Adrenal gland (tissue), 9 donors: ENCODE measurements at regions not wholly inside any gene's neighbourhood (a gene's known extent, or its start where the extent isn't known, plus 50 kb on each side); places are given as distances from the start of the nearest gene placed in this dataset.

Experiments used
- DNase-seq, 7 donors: peaks; one replicate each; pipeline ENCODE4 v3.0.0-alpha.2; 2019 to 2020
- H3K27ac ChIP-seq, 5 donors: fragments of 200-600 bp; sonication (generic) in 4 of 5; 1 replicate in 3 of 5; 2 replicates in 2 of 5; pipeline versions ENCODE4 v1.5.1 to v1.8.0; 2016 to 2020; ENCODE audit warnings: mild to moderate bottlenecking in 1 of 5
- H3K27me3 ChIP-seq: fragments of 200-600 bp; 2 replicates; pipeline ENCODE4 v1.8.0; 2021
- H3K36me3 ChIP-seq, 2 donors: fragments of 200-600 bp; replicated peaks in 1 of 2; 1 replicate in 1 of 2; 2 replicates in 1 of 2; pipeline versions ENCODE4 v1.5.1 to v1.8.0; 2018 to 2022
- H3K4me1 ChIP-seq, 2 donors: fragments of 200-600 bp; replicated peaks in 1 of 2; 1 replicate in 1 of 2; 2 replicates in 1 of 2; pipeline versions ENCODE4 v1.5.1 to v1.8.0; 2018 to 2021
- H3K4me3 ChIP-seq, 4 donors: fragments of 200-600 bp; sonication (generic) in 3 of 4; one replicate each; pipeline ENCODE4 v1.5.1; 2016 to 2018
- H3K9me3 ChIP-seq, 3 donors: fragments of 200-600 bp; sonication (generic) in 1 of 3; replicated peaks in 1 of 3; 1 replicate in 2 of 3; 2 replicates in 1 of 3; pipeline versions ENCODE4 v1.5.1 to v1.8.0; 2016 to 2021
- POLR2A ChIP-seq, 2 donors: fragments of 450-650 bp; IDR thresholded peaks; one replicate each; pipeline ENCODE4 v1.6.1; 2017; ENCODE audit warnings: antibody characterized with exemption in 2 of 2, mild to moderate bottlenecking in 2 of 2, moderate library complexity in 1 of 2
- WGBS, 4 donors: extraction: QIAGEN DNeasy Blood & Tissue Kit in 2 of 4; methylation state at CpG; one replicate each; pipeline versions ENCODE4 v1.1.5 to v1.1.7; 2013 to 2017; 5-methylcytosine and 5-hydroxymethylcytosine counted together
- intact Hi-C, 2 donors: fragments of 100-400 bp; cut with DNase I; formaldehyde crosslinking; loops; one replicate each; pipeline versions ENCODE4 v1.14.1 to v1.15.0; 2022 to 2023
- TF ChIP-seq, protein P1 (sequence below), 6 experiments: fragments of 450-650 bp in 4 of 6; fragments of 200-600 bp in 2 of 6; sonication (generic) in 1 of 6; IDR thresholded peaks; 1 replicate in 5 of 6; 2 replicates in 1 of 6; pipeline versions ENCODE4 v1.5.1 to v1.8.0; 2016 to 2021; ENCODE audit warnings: antibody characterized with exemption in 6 of 6, mild to moderate bottlenecking in 2 of 6, moderate library complexity in 1 of 6
- donor health status: healthy with polysubstance abuse.
- donor health status: Bipolar disorder and iron deficiency.
- donor health status: DM: yes; HTN: yes; CAD: no.
- donor health status: DM: no; HTN: no; CAD: no.
- donor health status: DM: no; HTN: no; CAD: no.

GRCh38 chr14:57029620-57030253 lies 219.5 kb upstream of the OTX2 start:
- TF ChIP-seq, protein P1, sequence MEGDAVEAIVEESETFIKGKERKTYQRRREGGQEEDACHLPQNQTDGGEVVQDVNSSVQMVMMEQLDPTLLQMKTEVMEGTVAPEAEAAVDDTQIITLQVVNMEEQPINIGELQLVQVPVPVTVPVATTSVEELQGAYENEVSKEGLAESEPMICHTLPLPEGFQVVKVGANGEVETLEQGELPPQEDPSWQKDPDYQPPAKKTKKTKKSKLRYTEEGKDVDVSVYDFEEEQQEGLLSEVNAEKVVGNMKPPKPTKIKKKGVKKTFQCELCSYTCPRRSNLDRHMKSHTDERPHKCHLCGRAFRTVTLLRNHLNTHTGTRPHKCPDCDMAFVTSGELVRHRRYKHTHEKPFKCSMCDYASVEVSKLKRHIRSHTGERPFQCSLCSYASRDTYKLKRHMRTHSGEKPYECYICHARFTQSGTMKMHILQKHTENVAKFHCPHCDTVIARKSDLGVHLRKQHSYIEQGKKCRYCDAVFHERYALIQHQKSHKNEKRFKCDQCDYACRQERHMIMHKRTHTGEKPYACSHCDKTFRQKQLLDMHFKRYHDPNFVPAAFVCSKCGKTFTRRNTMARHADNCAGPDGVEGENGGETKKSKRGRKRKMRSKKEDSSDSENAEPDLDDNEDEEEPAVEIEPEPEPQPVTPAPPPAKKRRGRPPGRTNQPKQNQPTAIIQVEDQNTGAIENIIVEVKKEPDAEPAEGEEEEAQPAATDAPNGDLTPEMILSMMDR (IDR thresholded peaks at IDR 0.05): no peak
- no peak for TF ChIP-seq POLR2A (IDR thresholded peaks at IDR 0.05)
- intact Hi-C loops: no loop called here
- H3K36me3 ChIP-seq: no peaks in the 10 kb centered on the region
- no peaks in the 10 kb centered on the region for H3K27me3 ChIP-seq
- 22 to 42% (median 41%) methylated on average over 2 of the region's 2 CpGs for WGBS, 4 donors
- H3K27ac ChIP-seq: no peak overlapping the region
- H3K4me3 ChIP-seq: no peak overlapping the region
- peaks cover 0 to 7% (median 0%) of the 10 kb centered on the region in 3 donors for H3K9me3 ChIP-seq
- DNase-seq: no peak
- H3K4me1 ChIP-seq: no peaks in the 10 kb centered on the region

DNA sequence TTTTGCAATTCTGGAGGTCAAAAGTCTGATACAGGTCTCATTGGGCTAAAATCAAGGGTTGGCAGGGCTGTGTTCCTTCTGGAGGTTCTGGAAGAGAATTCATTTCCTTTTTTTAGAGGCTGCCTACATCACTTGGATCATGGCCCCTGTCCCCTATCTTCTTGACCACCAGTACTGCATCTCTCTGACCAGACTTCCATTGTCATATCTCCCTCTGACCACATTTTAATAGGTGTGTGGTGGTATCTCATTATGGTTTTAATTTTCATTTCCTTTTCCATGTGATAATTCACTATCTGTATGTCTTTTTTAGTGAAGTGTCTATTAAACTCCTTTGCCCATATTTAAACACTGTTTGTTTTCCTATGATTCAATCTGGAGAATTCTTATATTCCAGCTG lies 215.2 kb upstream of the OTX2 start:
- no peaks in the 10 kb centered on the region for H3K4me1 ChIP-seq
- H3K36me3 ChIP-seq: no peaks in the 10 kb centered on the region
- intact Hi-C loops: no loop called here
- DNase-seq: no peak
- H3K9me3 ChIP-seq: peaks cover 0 to 7% (median 0%) of the 10 kb centered on the region in 3 donors
- no peak overlapping the region for H3K4me3 ChIP-seq
- TF ChIP-seq, protein P1 (IDR thresholded peaks at IDR 0.05): no peak
- TF ChIP-seq POLR2A (IDR thresholded peaks at IDR 0.05): no peak
- no peaks in the 10 kb centered on the region for H3K27me3 ChIP-seq
- H3K27ac ChIP-seq: no peak overlapping the region

- no peak for TF ChIP-seq POLR2A (IDR thresholded peaks at IDR 0.05)
- TF ChIP-seq, protein P1 (IDR thresholded peaks at IDR 0.05): no peak
- H3K4me1 ChIP-seq: no peaks in the 10 kb centered on the region
- intact Hi-C loops: no loop called here
- peaks cover 0 to 7% (median 0%) of the 10 kb centered on the region in 3 donors for H3K9me3 ChIP-seq
- H3K27ac ChIP-seq: no peak overlapping the region
- 80 to 87% (median 85%) methylated on average over 6 of the region's 6 CpGs for WGBS, 4 donors
- DNase-seq: no peak
- no peaks in the 10 kb centered on the region for H3K27me3 ChIP-seq
- H3K36me3 ChIP-seq: no peaks in the 10 kb centered on the region
- no peak overlapping the region for H3K4me3 ChIP-seq
Measured at GRCh38 chr14:57022608-57023007, 212.3 kb upstream of the OTX2 start.

DNA sequence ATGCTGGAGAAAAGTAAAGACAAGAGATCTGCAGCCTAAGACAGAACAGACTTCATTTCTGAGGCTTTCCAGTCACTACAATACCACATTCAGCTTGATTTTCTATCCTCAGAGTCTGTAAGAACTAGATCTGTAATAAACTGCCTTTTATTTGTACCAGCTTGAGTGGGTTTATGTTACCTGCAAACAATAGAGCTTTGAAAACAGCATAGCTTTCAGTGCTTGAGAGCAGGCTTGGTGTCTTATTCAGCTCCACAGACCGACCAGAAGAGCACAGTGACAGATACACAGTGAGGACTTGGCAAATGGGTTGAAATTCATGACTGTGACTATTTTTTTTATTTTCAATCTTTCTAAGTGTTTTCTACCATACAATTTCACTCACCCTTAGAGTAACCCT lies 207.8 kb upstream of the OTX2 start:
- Histone ChIP-seq H3K4me3 (no peak overlapping the region), H3K9me3 (no peaks in the 10 kb centered on the region), H3K36me3 (no peaks in the 10 kb centered on the region), H3K4me1 (no peaks in the 10 kb centered on the region), H3K27me3 (no peaks in the 10 kb centered on the region), H3K27ac (no peak overlapping the region)
- DNase-seq: no peak
- intact Hi-C loops: no loop called here
- no peak for TF ChIP-seq POLR2A (IDR thresholded peaks at IDR 0.05)
- TF ChIP-seq, protein P1 (IDR thresholded peaks at IDR 0.05): no peak
- WGBS, 4 donors: 39 to 70% (median 58%) methylated on average over 1 of the region's 1 CpG
